ENCODE measurements at regions not wholly inside any gene's neighbourhood (a gene's known extent, or its start where the extent isn't known, plus 50 kb on each side); places are given as distances from the start of the nearest gene placed in this dataset.

DNA sequence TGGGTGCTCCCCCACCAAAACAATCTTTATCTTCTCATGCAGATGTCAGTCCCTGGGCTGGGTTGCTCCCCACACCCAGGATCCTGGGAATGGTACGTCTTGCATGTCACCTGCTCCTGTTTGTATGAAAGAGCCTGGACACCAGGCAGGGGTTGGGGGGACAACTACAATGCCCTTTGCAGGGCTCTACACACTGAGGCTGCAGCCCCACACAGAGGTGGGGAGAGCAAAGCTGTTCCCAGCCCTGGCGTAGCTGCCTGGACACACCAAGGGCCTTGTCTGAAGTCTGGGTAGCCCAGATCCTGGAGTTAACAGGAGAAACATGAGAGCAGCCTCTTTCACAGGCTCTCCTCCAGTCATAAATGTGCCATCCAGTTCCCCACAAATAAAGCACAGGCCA is 61.2 kb upstream of the TMEM72 start:
- no peaks in the 10 kb centered on the region for H3K36me3 ChIP-seq (replicated peaks; ENCODE audit: insufficient read depth, low read depth)
- no peaks in the 10 kb centered on the region for H3K27me3 ChIP-seq
- H3K4me2 ChIP-seq: no peak overlapping the region
- H3K9me2 ChIP-seq (replicated peaks; ENCODE audit: insufficient read depth): no peaks in the 10 kb centered on the region
- no peaks in the 10 kb centered on the region for H3K4me1 ChIP-seq (ENCODE audit: insufficient read depth)
- no peak overlapping the region for H3K27ac ChIP-seq
- H2AFZ ChIP-seq: no peak overlapping the region
- DNase-seq (ENCODE audit: low spot score): no peak
- no peak overlapping the region for H3K4me3 ChIP-seq
- H4K20me1 ChIP-seq (ENCODE audit: insufficient read depth, poor library complexity, severe bottlenecking): no peaks in the 10 kb centered on the region
- no peaks in the 10 kb centered on the region for H3K79me2 ChIP-seq
- WGBS (ENCODE audit: low lambda C conversion rate, missing lambda C conversion rate): 95% methylated on average over 2 of the region's 2 CpGs
- no peaks in the 10 kb centered on the region for H3K9me3 ChIP-seq (ENCODE audit: low read depth)
- TF ChIP-seq, protein P1, sequence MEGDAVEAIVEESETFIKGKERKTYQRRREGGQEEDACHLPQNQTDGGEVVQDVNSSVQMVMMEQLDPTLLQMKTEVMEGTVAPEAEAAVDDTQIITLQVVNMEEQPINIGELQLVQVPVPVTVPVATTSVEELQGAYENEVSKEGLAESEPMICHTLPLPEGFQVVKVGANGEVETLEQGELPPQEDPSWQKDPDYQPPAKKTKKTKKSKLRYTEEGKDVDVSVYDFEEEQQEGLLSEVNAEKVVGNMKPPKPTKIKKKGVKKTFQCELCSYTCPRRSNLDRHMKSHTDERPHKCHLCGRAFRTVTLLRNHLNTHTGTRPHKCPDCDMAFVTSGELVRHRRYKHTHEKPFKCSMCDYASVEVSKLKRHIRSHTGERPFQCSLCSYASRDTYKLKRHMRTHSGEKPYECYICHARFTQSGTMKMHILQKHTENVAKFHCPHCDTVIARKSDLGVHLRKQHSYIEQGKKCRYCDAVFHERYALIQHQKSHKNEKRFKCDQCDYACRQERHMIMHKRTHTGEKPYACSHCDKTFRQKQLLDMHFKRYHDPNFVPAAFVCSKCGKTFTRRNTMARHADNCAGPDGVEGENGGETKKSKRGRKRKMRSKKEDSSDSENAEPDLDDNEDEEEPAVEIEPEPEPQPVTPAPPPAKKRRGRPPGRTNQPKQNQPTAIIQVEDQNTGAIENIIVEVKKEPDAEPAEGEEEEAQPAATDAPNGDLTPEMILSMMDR (IDR thresholded peaks at IDR 0.05; ENCODE audit: poor library complexity): no peak
- TF ChIP-seq EZH2 (IDR thresholded peaks at IDR 0.05; ENCODE audit: borderline replicate concordance) (no peak), EZH2phosphoT487 (IDR thresholded peaks at IDR 0.05; ENCODE audit: low read depth, severe bottlenecking, unreplicated experiment) (no peak)

DNA sequence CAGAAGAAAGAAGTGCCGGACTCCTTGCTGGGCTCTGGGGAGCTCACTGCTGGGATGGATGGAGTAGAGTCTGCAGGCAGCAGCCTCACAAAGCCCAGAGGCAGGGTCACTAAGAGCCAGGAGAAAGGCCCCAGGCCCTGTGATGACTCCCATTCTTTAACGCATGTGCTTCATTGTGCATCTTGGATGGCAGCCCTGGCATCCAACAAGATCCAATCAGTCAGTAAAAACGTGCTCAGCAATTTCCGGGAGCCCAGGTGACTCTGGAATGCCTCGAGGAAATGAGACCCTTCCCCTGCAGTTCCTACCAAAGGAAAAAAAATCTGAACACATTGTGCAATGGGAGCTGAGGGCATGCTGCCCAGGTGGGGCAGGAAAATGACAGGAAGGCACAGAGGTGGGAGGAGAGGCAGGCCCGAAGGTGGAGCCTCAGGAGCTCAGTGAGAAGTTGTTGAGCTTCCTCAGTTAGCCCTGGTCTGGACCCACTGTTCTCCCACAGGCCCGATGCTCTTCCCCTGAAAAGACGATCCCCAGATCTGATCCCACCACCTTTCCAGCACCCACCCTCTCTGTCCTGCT is 60.7 kb upstream of the TMEM72 start:
- Histone ChIP-seq H3K4me3 (no peak overlapping the region), H3K4me1 (ENCODE audit: insufficient read depth) (no peaks in the 10 kb centered on the region), H3K9me3 (ENCODE audit: low read depth) (no peaks in the 10 kb centered on the region), H3K36me3 (replicated peaks; ENCODE audit: insufficient read depth, low read depth) (no peaks in the 10 kb centered on the region), H4K20me1 (ENCODE audit: insufficient read depth, poor library complexity, severe bottlenecking) (no peaks in the 10 kb centered on the region), H3K27ac (no peak overlapping the region), H3K9me2 (replicated peaks; ENCODE audit: insufficient read depth) (no peaks in the 10 kb centered on the region), H3K4me2 (no peak overlapping the region), H3K27me3 (no peaks in the 10 kb centered on the region), H2AFZ (no peak overlapping the region), H3K79me2 (no peaks in the 10 kb centered on the region)
- DNase-seq (ENCODE audit: low spot score): no peak
- WGBS (ENCODE audit: low lambda C conversion rate, missing lambda C conversion rate): 81% methylated on average over 8 of the region's 8 CpGs
- no peak for TF ChIP-seq EZH2phosphoT487 (IDR thresholded peaks at IDR 0.05; ENCODE audit: low read depth, severe bottlenecking, unreplicated experiment)
- TF ChIP-seq, protein P1 (IDR thresholded peaks at IDR 0.05; ENCODE audit: poor library complexity): no peak
- no peak for TF ChIP-seq EZH2 (IDR thresholded peaks at IDR 0.05; ENCODE audit: borderline replicate concordance)

DNA sequence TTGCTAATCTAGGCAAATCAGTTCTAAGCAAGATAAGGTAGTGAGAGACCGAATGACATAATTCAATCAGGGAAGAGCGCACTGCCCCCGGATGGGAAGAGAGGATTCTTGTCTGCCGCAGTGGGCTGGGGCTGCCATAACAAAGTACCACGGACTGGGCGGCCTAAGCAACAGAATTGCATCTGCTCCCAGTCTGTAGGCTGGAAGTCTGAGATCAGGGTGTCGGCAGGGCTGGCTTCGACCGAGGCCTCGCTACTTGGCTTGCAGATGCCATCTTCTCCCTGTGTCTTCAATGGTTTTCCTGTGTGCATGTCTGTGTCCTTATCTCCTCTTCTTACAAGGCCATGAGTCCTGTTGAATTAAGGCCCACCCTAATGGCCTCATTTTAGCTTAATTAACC is 59.7 kb upstream of the TMEM72 start:
- H2AFZ ChIP-seq: no peak overlapping the region
- H3K36me3 ChIP-seq (replicated peaks; ENCODE audit: insufficient read depth, low read depth): no peaks in the 10 kb centered on the region
- H3K79me2 ChIP-seq: no peaks in the 10 kb centered on the region
- no peak for DNase-seq (ENCODE audit: low spot score)
- H3K27ac ChIP-seq: no peak overlapping the region
- 98% methylated on average over 10 of the region's 10 CpGs for WGBS (ENCODE audit: low lambda C conversion rate, missing lambda C conversion rate)
- H3K27me3 ChIP-seq: no peaks in the 10 kb centered on the region
- H3K9me3 ChIP-seq (ENCODE audit: low read depth): no peaks in the 10 kb centered on the region
- no peak overlapping the region for H3K4me3 ChIP-seq
- TF ChIP-seq, protein P1 (IDR thresholded peaks at IDR 0.05; ENCODE audit: poor library complexity): no peak
- TF ChIP-seq EZH2 (IDR thresholded peaks at IDR 0.05; ENCODE audit: borderline replicate concordance) (no peak), EZH2phosphoT487 (IDR thresholded peaks at IDR 0.05; ENCODE audit: low read depth, severe bottlenecking, unreplicated experiment) (no peak)
- no peak overlapping the region for H3K4me2 ChIP-seq
- H4K20me1 ChIP-seq (ENCODE audit: insufficient read depth, poor library complexity, severe bottlenecking): no peaks in the 10 kb centered on the region
- no peaks in the 10 kb centered on the region for H3K4me1 ChIP-seq (ENCODE audit: insufficient read depth)
- no peaks in the 10 kb centered on the region for H3K9me2 ChIP-seq (replicated peaks; ENCODE audit: insufficient read depth)

DNA sequence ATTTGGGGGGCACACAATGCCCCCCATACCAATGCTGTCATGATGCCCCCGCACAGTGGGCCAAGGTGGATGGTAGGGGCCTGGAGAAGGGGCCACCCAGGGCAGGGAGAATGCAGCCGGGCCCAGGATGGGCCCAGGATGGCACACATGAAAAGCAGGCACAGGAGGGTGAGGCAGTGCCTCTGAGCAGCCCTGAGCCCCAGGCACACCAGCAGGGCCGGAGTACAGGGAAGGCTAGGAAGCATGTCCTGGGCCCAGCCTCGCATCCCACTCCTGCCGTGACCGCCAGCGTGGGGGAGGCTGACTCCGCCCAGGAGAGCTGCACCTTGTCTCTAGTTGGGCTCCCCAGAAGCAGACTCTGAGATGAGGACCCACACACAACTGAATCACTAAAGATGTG is 59.3 kb upstream of the TMEM72 start:
- H3K27ac ChIP-seq: no peak overlapping the region
- no peak overlapping the region for H2AFZ ChIP-seq
- H4K20me1 ChIP-seq (ENCODE audit: insufficient read depth, poor library complexity, severe bottlenecking): no peaks in the 10 kb centered on the region
- H3K4me1 ChIP-seq (ENCODE audit: insufficient read depth): no peaks in the 10 kb centered on the region
- no peaks in the 10 kb centered on the region for H3K36me3 ChIP-seq (replicated peaks; ENCODE audit: insufficient read depth, low read depth)
- H3K9me2 ChIP-seq (replicated peaks; ENCODE audit: insufficient read depth): no peaks in the 10 kb centered on the region
- no peak overlapping the region for H3K4me2 ChIP-seq
- H3K4me3 ChIP-seq: no peak overlapping the region
- DNase-seq (ENCODE audit: low spot score): no peak
- TF ChIP-seq, protein P1 (IDR thresholded peaks at IDR 0.05; ENCODE audit: poor library complexity): no peak
- TF ChIP-seq EZH2phosphoT487 (IDR thresholded peaks at IDR 0.05; ENCODE audit: low read depth, severe bottlenecking, unreplicated experiment) (no peak), EZH2 (IDR thresholded peaks at IDR 0.05; ENCODE audit: borderline replicate concordance) (no peak)
- WGBS (ENCODE audit: low lambda C conversion rate, missing lambda C conversion rate): 98% methylated on average over 8 of the region's 8 CpGs
- H3K27me3 ChIP-seq: no peaks in the 10 kb centered on the region
- no peaks in the 10 kb centered on the region for H3K9me3 ChIP-seq (ENCODE audit: low read depth)
- H3K79me2 ChIP-seq: no peaks in the 10 kb centered on the region

Measured in hepatocyte (in vitro differentiated cells).